ENCODE measurements at regions not wholly inside any gene's neighbourhood (a gene's known extent, or its start where the extent isn't known, plus 50 kb on each side); places are given as distances from the start of the nearest gene placed in this dataset.

GRCh38 chr2:29974086-29974485, 52.7 kb upstream of the ALK start:
- H3K4me1 ChIP-seq (ENCODE audit: control insufficient read depth in 2 of 3, insufficient read depth in 2 of 3, low read depth in 1 of 3, low read length in 3 of 3): no peaks in the 10 kb centered on the region

GRCh38 chr2:29977284-29977683, 55.9 kb upstream of the ALK start:
- Histone ChIP-seq H3K4me1 (ENCODE audit: control insufficient read depth in 2 of 3, insufficient read depth in 2 of 3, low read depth in 1 of 3, low read length in 3 of 3) (no peaks in the 10 kb centered on the region), H3K4me3 (ENCODE audit: low read length in 3 of 3) (no peak overlapping the region), H3K9ac (ENCODE audit: low read length in 3 of 3) (no peak overlapping the region), H3K36me3 (ENCODE audit: control insufficient read depth in 2 of 3, insufficient read depth in 3 of 3, low read length in 3 of 3) (no peaks in the 10 kb centered on the region), H3K27ac (ENCODE audit: low read depth in 2 of 2, low read length in 2 of 2) (no peak overlapping the region), H3K27me3 (ENCODE audit: control insufficient read depth, insufficient read depth, low read length) (no peaks in the 10 kb centered on the region), H3K9me3 (ENCODE audit: control insufficient read depth in 2 of 3, insufficient read depth in 1 of 3, low read length in 3 of 3) (no peaks in the 10 kb centered on the region)
- intact Hi-C loops (cut with DNase I): no loop called here
- FAIRE-seq (no peak), DNase-seq (no peak)
- TF ChIP-seq CTCF (IDR thresholded peaks at IDR 0.05; ENCODE audit: borderline replicate concordance, extremely low read depth, insufficient read depth): no peak

More at GRCh38 chr2:29974086-29974485, 52.7 kb upstream of the ALK start:
- Histone ChIP-seq H3K9ac (ENCODE audit: low read length in 3 of 3) (no peak overlapping the region), H3K27me3 (ENCODE audit: control insufficient read depth, insufficient read depth, low read length) (no peaks in the 10 kb centered on the region), H3K27ac (ENCODE audit: low read depth in 2 of 2, low read length in 2 of 2) (no peak overlapping the region), H3K36me3 (ENCODE audit: control insufficient read depth in 2 of 3, insufficient read depth in 3 of 3, low read length in 3 of 3) (no peaks in the 10 kb centered on the region), H3K4me3 (ENCODE audit: low read length in 3 of 3) (no peak overlapping the region), H3K9me3 (ENCODE audit: control insufficient read depth in 2 of 3, insufficient read depth in 1 of 3, low read length in 3 of 3) (no peaks in the 10 kb centered on the region)
- FAIRE-seq (no peak), DNase-seq (no peak)
- TF ChIP-seq CTCF (IDR thresholded peaks at IDR 0.05; ENCODE audit: borderline replicate concordance, extremely low read depth, insufficient read depth): no peak
- intact Hi-C loops (cut with DNase I): no loop called here

GRCh38 chr2:29981402-29981801, 60.0 kb upstream of the ALK start:
- Histone ChIP-seq H3K4me1 (ENCODE audit: control insufficient read depth in 2 of 3, insufficient read depth in 2 of 3, low read depth in 1 of 3, low read length in 3 of 3) (no peaks in the 10 kb centered on the region), H3K27ac (ENCODE audit: low read depth in 2 of 2, low read length in 2 of 2) (no peak overlapping the region), H3K36me3 (ENCODE audit: control insufficient read depth in 2 of 3, insufficient read depth in 3 of 3, low read length in 3 of 3) (no peaks in the 10 kb centered on the region), H3K9me3 (ENCODE audit: control insufficient read depth in 2 of 3, insufficient read depth in 1 of 3, low read length in 3 of 3) (no peaks in the 10 kb centered on the region), H3K4me3 (ENCODE audit: low read length in 3 of 3) (no peak overlapping the region), H3K27me3 (ENCODE audit: control insufficient read depth, insufficient read depth, low read length) (no peaks in the 10 kb centered on the region), H3K9ac (ENCODE audit: low read length in 3 of 3) (no peak overlapping the region)
- DNase-seq: no peak
- intact Hi-C loops (cut with DNase I): no loop called here
- no peak for FAIRE-seq
- no peak for TF ChIP-seq CTCF (IDR thresholded peaks at IDR 0.05; ENCODE audit: borderline replicate concordance, extremely low read depth, insufficient read depth)

GRCh38 chr2:29983308-29983707, 61.9 kb upstream of the ALK start:
- intact Hi-C loops (cut with DNase I): no loop called here
- no peak overlapping the region for H3K4me3 ChIP-seq (ENCODE audit: low read length in 3 of 3)
- no peak for TF ChIP-seq CTCF (IDR thresholded peaks at IDR 0.05; ENCODE audit: borderline replicate concordance, extremely low read depth, insufficient read depth)
- no peaks in the 10 kb centered on the region for H3K9me3 ChIP-seq (ENCODE audit: control insufficient read depth in 2 of 3, insufficient read depth in 1 of 3, low read length in 3 of 3)
- no peak overlapping the region for H3K9ac ChIP-seq (ENCODE audit: low read length in 3 of 3)
- FAIRE-seq (no peak), DNase-seq (no peak)
- H3K4me1 ChIP-seq (ENCODE audit: control insufficient read depth in 2 of 3, insufficient read depth in 2 of 3, low read depth in 1 of 3, low read length in 3 of 3): no peaks in the 10 kb centered on the region
- no peaks in the 10 kb centered on the region for H3K27me3 ChIP-seq (ENCODE audit: control insufficient read depth, insufficient read depth, low read length)
- H3K36me3 ChIP-seq (ENCODE audit: control insufficient read depth in 2 of 3, insufficient read depth in 3 of 3, low read length in 3 of 3): no peaks in the 10 kb centered on the region
- no peak overlapping the region for H3K27ac ChIP-seq (ENCODE audit: low read depth in 2 of 2, low read length in 2 of 2)
